MM.1S (cell line): ENCODE measurements at regions not wholly inside any gene's neighbourhood (a gene's known extent, or its start where the extent isn't known, plus 50 kb on each side); places are given as distances from the start of the nearest gene placed in this dataset.

Experiments used
- CTCF ChIP-seq: fragments of 300-600 bp; sonication (generic); IDR thresholded peaks from 2 replicates; pipeline ENCODE4 v1.5.1; 2016; ENCODE audit warnings: antibody characterized with exemption, low read length, mixed read lengths
- EZH2 ChIP-seq: fragments of 300-600 bp; sonication (generic); optimal IDR thresholded peaks from 2 replicates; pipeline ENCODE3; 2017; ENCODE audit warnings: low read depth, mild to moderate bottlenecking, antibody characterized with exemption, low read length, mixed read lengths
- EZH2phosphoT487 ChIP-seq: fragments of 300-600 bp; sonication (generic); IDR thresholded peaks from 2 replicates; pipeline ENCODE4 v1.6.1; 2018; ENCODE audit warnings: antibody characterized with exemption, low read length

- TF ChIP-seq CTCF (no peak), EZH2phosphoT487 (no peak), EZH2 (no peak)
Observed at GRCh38 chr3:137511655-137512054, 252.5 kb upstream of the SOX14 start.
